KBM-7 (cell line): ENCODE measurements at regions not wholly inside any gene's neighbourhood (a gene's known extent, or its start where the extent isn't known, plus 50 kb on each side); places are given as distances from the start of the nearest gene placed in this dataset.

Experiments used
- DNase-seq: peaks from one replicate; pipeline ENCODE4 v3.0.0-alpha.2; 2015
- in situ Hi-C: fragments of 300-500 bp; cut with MboI; formaldehyde crosslinking; loops from 2 replicates; pipeline ENCODE4 v1.14.3; 2020; ENCODE audit warnings: low sequenced_read_pairs, low pct_unique_long_range_greater_than_20kb, mixed read lengths

GRCh38 chr17:77001487-77001886 lies 133.3 kb downstream of the MGAT5B start:
- in situ Hi-C loops = no loop called here
- no peak for DNase-seq

- no peak for DNase-seq
- in situ Hi-C loops = no loop called here
Measured at GRCh38 chr17:77002103-77003045, 134.2 kb downstream of the MGAT5B start.

GRCh38 chr17:77003699-77004098 lies 135.5 kb downstream of the MGAT5B start:
- no peak for DNase-seq
- in situ Hi-C loops = no loop called here

- DNase-seq = no peak
- in situ Hi-C loops = no loop called here
Measured at GRCh38 chr17:77006971-77007649, 133.7 kb upstream of the SEC14L1 start.

- no peak for DNase-seq
- in situ Hi-C loops = no loop called here
Measured at GRCh38 chr17:77009877-77010276, 130.9 kb upstream of the SEC14L1 start.

GRCh38 chr17:77010667-77011066 lies 130.1 kb upstream of the SEC14L1 start:
- no peak for DNase-seq
- in situ Hi-C loops = no loop called here

GRCh38 chr17:77011173-77012011 lies 129.4 kb upstream of the SEC14L1 start:
- peak; percentile 65 for DNase-seq
- in situ Hi-C loops = no loop called here

GRCh38 chr17:77018504-77018903 lies 122.3 kb upstream of the SEC14L1 start:
- in situ Hi-C loops = no loop called here
- no peak for DNase-seq

GRCh38 chr17:77019893-77020379 lies 120.8 kb upstream of the SEC14L1 start:
- in situ Hi-C loops = no loop called here

GRCh38 chr17:77020973-77021372 lies 119.8 kb upstream of the SEC14L1 start:
- DNase-seq = no peak

More at GRCh38 chr17:77019893-77020379, 120.8 kb upstream of the SEC14L1 start:
- no peak for DNase-seq

GRCh38 chr17:77022766-77023165 lies 118.0 kb upstream of the SEC14L1 start:
- in situ Hi-C loops = no loop called here
- DNase-seq = no peak

More at GRCh38 chr17:77020973-77021372, 119.8 kb upstream of the SEC14L1 start:
- in situ Hi-C loops = no loop called here

GRCh38 chr17:77025781-77026180 lies 115.0 kb upstream of the SEC14L1 start:
- DNase-seq = no peak
- in situ Hi-C loops = no loop called here

- in situ Hi-C loops = no loop called here
- peak; percentile 42 for DNase-seq
Measured at GRCh38 chr17:77027271-77027889, 113.4 kb upstream of the SEC14L1 start.

GRCh38 chr17:77028900-77029299 lies 111.9 kb upstream of the SEC14L1 start:
- in situ Hi-C loops = no loop called here
- DNase-seq = no peak

- DNase-seq = no peak
- in situ Hi-C loops = no loop called here
Measured at GRCh38 chr17:77032929-77033328, 107.8 kb upstream of the SEC14L1 start.

GRCh38 chr17:77033892-77034404 lies 106.8 kb upstream of the SEC14L1 start:
- in situ Hi-C loops = no loop called here
- DNase-seq = no peak

- in situ Hi-C loops = no loop called here
Measured at GRCh38 chr17:77034677-77035424, 105.9 kb upstream of the SEC14L1 start.

GRCh38 chr17:77035526-77035925 lies 105.2 kb upstream of the SEC14L1 start:
- in situ Hi-C loops = no loop called here
- DNase-seq = no peak

More at GRCh38 chr17:77034677-77035424, 105.9 kb upstream of the SEC14L1 start:
- no peak for DNase-seq
